Fibroblast of lung (primary cell): ENCODE measurements at regions not wholly inside any gene's neighbourhood (a gene's known extent, or its start where the extent isn't known, plus 50 kb on each side); places are given as distances from the start of the nearest gene placed in this dataset.

Source experiments
- DNase-seq, 2 donors: peaks; one replicate each; pipeline versions ENCODE4 v3.0.0 to v3.0.0-alpha.2; 2010; ENCODE audit warnings: low read depth in 2 of 2
- H2AFZ ChIP-seq: 2 replicates; pipeline ENCODE4 v1.5.1; 2012; ENCODE audit warnings: low read length, control low read depth, inconsistent platforms
- H3K27ac ChIP-seq: 2 replicates; pipeline ENCODE4 v1.5.1; 2011; ENCODE audit warnings: low read length, control low read depth; ENCODE audit not compliant: insufficient read depth
- H3K27me3 ChIP-seq: 2 replicates; pipeline ENCODE4 v1.5.1; 2011; ENCODE audit warnings: mild to moderate bottlenecking, low read length; ENCODE audit not compliant: control insufficient read depth, insufficient read depth
- H3K36me3 ChIP-seq: 2 replicates; pipeline ENCODE4 v1.5.1; 2011; ENCODE audit warnings: low read length; ENCODE audit not compliant: control insufficient read depth, insufficient read depth
- H3K4me1 ChIP-seq: 2 replicates; pipeline ENCODE4 v1.5.1; 2011; ENCODE audit warnings: low read length; ENCODE audit not compliant: control insufficient read depth, insufficient read depth; ENCODE audit errors: extremely low read depth
- H3K4me2 ChIP-seq: 2 replicates; pipeline ENCODE4 v1.5.1; 2011; ENCODE audit warnings: low read length, control low read depth; ENCODE audit not compliant: insufficient read depth; ENCODE audit errors: extremely low read depth
- H3K4me3 ChIP-seq, 4 experiments: fragments of 200-600 bp in 1 of 4; sonication (generic) in 1 of 4; replicated peaks in 1 of 4; 2 replicates each; pipeline ENCODE4 v1.5.1; 2011 to 2016; ENCODE audit warnings: low read length in 4 of 4, low read depth in 3 of 4, mild to moderate bottlenecking in 3 of 4, control low read depth in 2 of 4, inconsistent platforms in 1 of 4, mixed read lengths in 1 of 4; ENCODE audit not compliant: insufficient read depth in 1 of 4; ENCODE audit errors: control extremely low read depth in 1 of 4
- H3K79me2 ChIP-seq: 2 replicates; pipeline ENCODE4 v1.5.1; 2012; ENCODE audit warnings: mild to moderate bottlenecking, low read length, inconsistent platforms; ENCODE audit not compliant: control insufficient read depth, insufficient read depth
- H3K9ac ChIP-seq: 2 replicates; pipeline ENCODE4 v1.5.1; 2011; ENCODE audit warnings: mild to moderate bottlenecking, low read length, control low read depth; ENCODE audit not compliant: insufficient read depth
- H3K9me3 ChIP-seq: 2 replicates; pipeline ENCODE4 v1.5.1; 2012; ENCODE audit warnings: low read depth, low read length; ENCODE audit not compliant: control insufficient read depth, insufficient read depth
- H4K20me1 ChIP-seq: 2 replicates; pipeline ENCODE4 v1.5.1; 2011; ENCODE audit warnings: low read length; ENCODE audit not compliant: control insufficient read depth, insufficient read depth; ENCODE audit errors: extremely low read depth
- EZH2 ChIP-seq: IDR thresholded peaks from 2 replicates; pipeline ENCODE4 v1.5.1; 2012; ENCODE audit warnings: low read length, control low read depth, mild to moderate bottlenecking; ENCODE audit errors: missing control alignments
- TF ChIP-seq, protein P1 (sequence below), 2 donors: IDR thresholded peaks in 1 of 2; conservative IDR thresholded peaks in 1 of 2; 1 replicate in 1 of 2; 2 replicates in 1 of 2; pipeline ENCODE4 v1.5.1; 2011 to 2012; ENCODE audit warnings: low read length in 2 of 2, control low read depth in 1 of 2, inconsistent platforms in 1 of 2, low read depth in 1 of 2, mild to moderate bottlenecking in 1 of 2

DNA sequence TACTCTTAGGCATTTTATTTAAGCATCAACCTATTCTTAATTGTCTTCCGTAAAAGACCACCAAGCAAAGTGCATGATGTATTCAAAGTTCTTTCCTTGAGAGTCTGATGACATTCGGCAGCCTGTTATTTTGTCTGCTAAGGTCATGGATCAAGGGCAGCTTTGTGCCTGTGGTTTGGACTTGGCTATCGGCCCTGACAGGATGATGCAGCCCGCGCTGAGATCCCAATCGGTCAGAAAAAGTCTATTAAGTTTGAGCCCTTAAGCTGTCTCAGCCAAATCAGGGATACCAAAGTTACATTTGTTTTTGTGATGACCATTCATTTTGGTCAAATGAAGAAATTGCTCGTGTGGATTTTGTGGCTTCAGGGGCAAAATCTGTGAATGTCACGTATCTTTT lies 718.9 kb upstream of the FANCL start:
- H3K9me3 ChIP-seq = no peaks in the 10 kb centered on the region
- no peak overlapping the region for H3K4me3 ChIP-seq
- no peak overlapping the region for H2AFZ ChIP-seq
- H3K4me2 ChIP-seq = no peak overlapping the region
- no peaks in the 10 kb centered on the region for H3K36me3 ChIP-seq
- no peak overlapping the region for H3K27ac ChIP-seq
- no peaks in the 10 kb centered on the region for H3K27me3 ChIP-seq
- no peaks in the 10 kb centered on the region for H3K79me2 ChIP-seq
- H3K4me1 ChIP-seq = no peaks in the 10 kb centered on the region
- no peak overlapping the region for H3K9ac ChIP-seq
- TF ChIP-seq, protein P1, sequence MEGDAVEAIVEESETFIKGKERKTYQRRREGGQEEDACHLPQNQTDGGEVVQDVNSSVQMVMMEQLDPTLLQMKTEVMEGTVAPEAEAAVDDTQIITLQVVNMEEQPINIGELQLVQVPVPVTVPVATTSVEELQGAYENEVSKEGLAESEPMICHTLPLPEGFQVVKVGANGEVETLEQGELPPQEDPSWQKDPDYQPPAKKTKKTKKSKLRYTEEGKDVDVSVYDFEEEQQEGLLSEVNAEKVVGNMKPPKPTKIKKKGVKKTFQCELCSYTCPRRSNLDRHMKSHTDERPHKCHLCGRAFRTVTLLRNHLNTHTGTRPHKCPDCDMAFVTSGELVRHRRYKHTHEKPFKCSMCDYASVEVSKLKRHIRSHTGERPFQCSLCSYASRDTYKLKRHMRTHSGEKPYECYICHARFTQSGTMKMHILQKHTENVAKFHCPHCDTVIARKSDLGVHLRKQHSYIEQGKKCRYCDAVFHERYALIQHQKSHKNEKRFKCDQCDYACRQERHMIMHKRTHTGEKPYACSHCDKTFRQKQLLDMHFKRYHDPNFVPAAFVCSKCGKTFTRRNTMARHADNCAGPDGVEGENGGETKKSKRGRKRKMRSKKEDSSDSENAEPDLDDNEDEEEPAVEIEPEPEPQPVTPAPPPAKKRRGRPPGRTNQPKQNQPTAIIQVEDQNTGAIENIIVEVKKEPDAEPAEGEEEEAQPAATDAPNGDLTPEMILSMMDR (conservative IDR thresholded peaks at IDR 0.05 in 1 of 2, IDR thresholded peaks at IDR 0.05 in 1 of 2; ENCODE audit: low read depth in 1 of 2, low read length in 2 of 2) = no peak
- no peak for TF ChIP-seq EZH2
- peak in 1 of 2 donors; percentile 2 for DNase-seq
- no peaks in the 10 kb centered on the region for H4K20me1 ChIP-seq

DNA sequence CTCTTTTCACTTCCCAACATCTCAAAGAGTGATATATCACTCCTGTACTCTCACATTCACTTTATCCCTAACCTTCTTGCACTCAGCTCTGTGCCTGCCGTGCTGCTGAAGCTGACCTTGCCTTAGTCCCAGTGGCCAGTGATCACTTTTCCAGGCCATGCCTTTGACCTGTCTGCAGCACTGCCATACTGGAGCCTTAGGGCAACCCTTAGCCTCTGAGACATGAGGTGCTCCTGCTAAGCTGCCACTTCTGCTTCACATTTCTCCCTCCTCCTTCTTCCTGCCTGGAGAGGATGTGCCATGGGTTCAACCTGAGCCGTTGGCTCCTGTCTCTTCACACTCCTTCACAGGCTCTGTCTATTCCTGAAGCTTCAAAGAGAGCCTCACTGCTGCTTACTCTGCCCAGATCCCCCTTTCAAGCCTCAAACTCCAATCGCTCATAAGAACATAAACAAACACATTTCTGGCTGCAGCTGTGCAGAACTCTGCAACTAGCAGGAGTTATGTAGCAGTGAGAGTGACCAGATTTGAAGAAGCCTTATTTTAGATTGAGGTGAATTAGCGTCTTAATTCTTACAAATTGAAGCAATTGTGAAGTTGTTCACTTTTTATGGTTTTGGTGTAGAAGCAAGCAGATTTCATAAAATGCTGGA lies 716.2 kb upstream of the FANCL start:
- no peaks in the 10 kb centered on the region for H3K9me3 ChIP-seq
- H3K27ac ChIP-seq = no peak overlapping the region
- no peaks in the 10 kb centered on the region for H3K4me1 ChIP-seq
- no peak overlapping the region for H3K4me3 ChIP-seq
- TF ChIP-seq EZH2 = no peak
- TF ChIP-seq, protein P1 (conservative IDR thresholded peaks at IDR 0.05 in 1 of 2, IDR thresholded peaks at IDR 0.05 in 1 of 2; ENCODE audit: low read depth in 1 of 2, low read length in 2 of 2) = no peak
- no peaks in the 10 kb centered on the region for H3K27me3 ChIP-seq
- H3K36me3 ChIP-seq = no peaks in the 10 kb centered on the region
- no peak overlapping the region for H3K4me2 ChIP-seq
- H3K9ac ChIP-seq = no peak overlapping the region
- DNase-seq = peak in 1 of 2 donors; percentile 8
- H2AFZ ChIP-seq = no peak overlapping the region
- no peaks in the 10 kb centered on the region for H3K79me2 ChIP-seq
- H4K20me1 ChIP-seq = no peaks in the 10 kb centered on the region

DNA sequence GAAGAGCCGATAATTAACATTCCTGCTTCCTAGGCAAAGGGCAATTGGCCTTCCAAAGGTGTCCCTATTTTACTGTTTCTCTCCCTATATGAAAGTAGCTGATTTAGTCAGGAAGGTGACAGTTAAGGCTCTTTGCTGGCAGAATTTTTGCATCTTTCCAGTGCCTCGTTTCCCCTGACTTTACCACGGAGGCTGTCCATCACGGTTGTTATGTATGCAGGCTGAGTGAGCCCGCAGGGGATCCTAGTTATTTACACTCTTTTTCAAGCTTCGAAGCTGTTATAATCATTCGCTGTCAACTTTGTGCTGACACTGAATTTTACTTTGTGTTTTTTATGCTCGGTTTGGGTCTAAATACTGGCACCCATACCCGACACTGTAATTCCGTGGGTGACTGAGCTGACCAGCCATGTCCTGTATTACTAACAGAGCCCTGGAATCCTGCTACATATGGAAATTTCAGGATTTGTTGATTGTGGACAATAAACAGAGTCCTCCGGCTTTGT lies 713.8 kb upstream of the FANCL start:
- no peak overlapping the region for H3K9ac ChIP-seq
- H3K27ac ChIP-seq = no peak overlapping the region
- TF ChIP-seq EZH2 = no peak
- TF ChIP-seq, protein P1 (conservative IDR thresholded peaks at IDR 0.05 in 1 of 2, IDR thresholded peaks at IDR 0.05 in 1 of 2; ENCODE audit: low read depth in 1 of 2, low read length in 2 of 2) = no peak
- H3K4me1 ChIP-seq = no peaks in the 10 kb centered on the region
- H3K27me3 ChIP-seq = no peaks in the 10 kb centered on the region
- no peak overlapping the region for H3K4me3 ChIP-seq
- H2AFZ ChIP-seq = no peak overlapping the region
- H3K79me2 ChIP-seq = no peaks in the 10 kb centered on the region
- no peak overlapping the region for H3K4me2 ChIP-seq
- H4K20me1 ChIP-seq = no peaks in the 10 kb centered on the region
- no peak for DNase-seq
- H3K36me3 ChIP-seq = no peaks in the 10 kb centered on the region
- no peaks in the 10 kb centered on the region for H3K9me3 ChIP-seq
